ENCODE measurements at regions not wholly inside any gene's neighbourhood (a gene's known extent, or its start where the extent isn't known, plus 50 kb on each side); places are given as distances from the start of the nearest gene placed in this dataset.

- Mint-ChIP-seq H3K4me1 (ENCODE audit: low read depth) (no peaks in the 10 kb centered on the region), H3K9me3 (no peaks in the 10 kb centered on the region), H3K27ac (no peak overlapping the region), H3K36me3 (ENCODE audit: low read depth) (no peaks in the 10 kb centered on the region), H3K4me3 (no peak overlapping the region), H3K27me3 (ENCODE audit: low read depth) (peaks cover 3% of the 10 kb centered on the region)
- no peak for DNase-seq (ENCODE audit: low spot score)
Measured at GRCh38 chr20:39252035-39252434, 289.9 kb downstream of the DHX35 start.

DNA sequence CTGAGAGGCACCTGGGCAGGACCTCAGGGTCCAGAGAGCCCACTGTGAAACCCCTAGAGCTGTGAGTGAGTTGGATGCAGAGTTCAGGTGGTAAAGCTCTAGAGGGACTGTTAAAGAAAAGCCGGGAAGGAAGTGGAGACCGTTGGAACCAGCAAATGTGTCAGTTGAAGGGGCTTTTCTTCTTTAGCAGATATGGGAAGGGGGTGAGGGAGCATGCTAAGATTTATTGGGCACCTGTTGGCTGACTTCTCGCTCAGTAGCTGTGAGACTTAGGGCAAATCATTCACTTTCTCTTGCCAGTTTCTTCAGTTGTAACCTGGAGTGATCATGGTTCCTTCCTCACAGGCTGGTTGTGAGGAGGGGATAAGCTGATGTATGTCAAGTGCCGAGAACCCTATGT lies 287.7 kb downstream of the DHX35 start:
- Mint-ChIP-seq H3K27me3 (ENCODE audit: low read depth) (peaks cover 3% of the 10 kb centered on the region), H3K36me3 (ENCODE audit: low read depth) (no peaks in the 10 kb centered on the region), H3K4me3 (no peak overlapping the region), H3K27ac (no peak overlapping the region), H3K4me1 (ENCODE audit: low read depth) (peaks cover 10% of the 10 kb centered on the region), H3K9me3 (no peaks in the 10 kb centered on the region)
- no peak for DNase-seq (ENCODE audit: low spot score)

- Mint-ChIP-seq H3K9me3 (no peaks in the 10 kb centered on the region), H3K36me3 (ENCODE audit: low read depth) (no peaks in the 10 kb centered on the region), H3K4me3 (no peak overlapping the region), H3K27ac (no peak overlapping the region), H3K27me3 (ENCODE audit: low read depth) (peaks cover 3% of the 10 kb centered on the region), H3K4me1 (ENCODE audit: low read depth) (peaks cover 10% of the 10 kb centered on the region)
- no peak for DNase-seq (ENCODE audit: low spot score)
Measured at GRCh38 chr20:39248862-39249485, 286.8 kb downstream of the DHX35 start.

- Mint-ChIP-seq H3K4me1 (ENCODE audit: low read depth) (peaks cover 10% of the 10 kb centered on the region), H3K9me3 (no peaks in the 10 kb centered on the region), H3K36me3 (ENCODE audit: low read depth) (no peaks in the 10 kb centered on the region), H3K4me3 (no peak overlapping the region), H3K27ac (no peak overlapping the region), H3K27me3 (ENCODE audit: low read depth) (peaks cover 3% of the 10 kb centered on the region)
- DNase-seq (ENCODE audit: low spot score): no peak
Measured at GRCh38 chr20:39248171-39248861, 286.2 kb downstream of the DHX35 start.

DNA sequence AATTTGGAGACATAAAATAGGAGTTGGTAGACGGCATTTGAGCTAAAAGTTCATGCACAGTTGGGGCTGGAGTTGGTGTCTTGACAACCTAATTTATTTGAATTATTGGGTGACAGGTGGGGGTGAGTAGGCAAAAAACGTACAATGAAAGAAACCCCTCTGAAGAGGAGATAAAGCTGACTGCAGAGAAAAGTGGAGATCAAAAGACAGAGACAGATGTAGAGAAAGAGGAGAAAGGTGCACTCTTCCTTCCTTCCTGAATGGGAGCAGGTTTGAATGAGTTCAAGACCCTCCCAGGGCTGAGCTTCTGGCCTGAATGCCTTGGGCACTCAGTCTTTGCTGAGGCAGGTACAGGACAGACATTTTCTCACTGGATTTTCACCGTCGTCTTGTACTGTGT lies 284.3 kb downstream of the DHX35 start:
- no peaks in the 10 kb centered on the region for H3K36me3 Mint-ChIP-seq (ENCODE audit: low read depth)
- no peak overlapping the region for H3K27ac Mint-ChIP-seq
- peaks cover 3% of the 10 kb centered on the region for H3K27me3 Mint-ChIP-seq (ENCODE audit: low read depth)
- peaks cover 10% of the 10 kb centered on the region for H3K4me1 Mint-ChIP-seq (ENCODE audit: low read depth)
- no peak overlapping the region for H3K4me3 Mint-ChIP-seq
- no peak for DNase-seq (ENCODE audit: low spot score)
- H3K9me3 Mint-ChIP-seq: peaks cover 8% of the 10 kb centered on the region

DNA sequence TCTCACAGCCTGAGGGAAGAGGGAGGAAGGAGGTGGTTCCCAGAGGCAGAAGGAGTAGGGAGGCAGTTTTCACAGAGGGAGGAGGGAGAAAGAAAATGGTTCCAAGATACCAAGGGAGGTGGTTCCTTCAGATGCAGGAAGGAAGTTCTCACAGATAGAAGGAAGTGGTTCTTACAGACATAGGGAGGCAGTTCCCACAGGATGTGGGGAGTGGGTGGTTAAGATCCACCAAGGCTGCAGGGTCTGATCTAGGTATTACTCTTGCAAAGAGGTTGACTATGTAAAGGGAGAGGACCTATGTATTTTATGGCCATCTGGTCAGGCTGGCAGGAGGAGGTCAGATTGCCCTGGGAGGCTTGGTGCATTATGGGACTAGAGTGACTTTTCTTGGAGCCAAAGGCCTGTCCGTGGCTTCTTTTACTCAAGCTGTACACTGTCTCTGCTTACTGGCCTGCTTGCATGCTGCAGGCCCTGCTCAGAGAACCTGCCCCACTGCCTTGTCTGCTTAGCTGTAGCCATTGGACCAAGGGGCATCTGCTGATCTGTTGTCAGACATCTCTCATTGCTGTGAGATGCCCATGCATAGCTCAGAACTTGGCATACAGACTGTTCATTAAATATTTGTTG lies 283.7 kb downstream of the DHX35 start:
- H3K4me3 Mint-ChIP-seq: no peak overlapping the region
- no peaks in the 10 kb centered on the region for H3K36me3 Mint-ChIP-seq (ENCODE audit: low read depth)
- peaks cover 7% of the 10 kb centered on the region for H3K27me3 Mint-ChIP-seq (ENCODE audit: low read depth)
- peaks cover 12% of the 10 kb centered on the region for H3K9me3 Mint-ChIP-seq
- DNase-seq (ENCODE audit: low spot score): no peak
- H3K27ac Mint-ChIP-seq: no peak overlapping the region
- H3K4me1 Mint-ChIP-seq (ENCODE audit: low read depth): peaks cover 10% of the 10 kb centered on the region

GRCh38 chr20:39243962-39244361 lies 281.8 kb downstream of the DHX35 start:
- peaks cover 10% of the 10 kb centered on the region for H3K4me1 Mint-ChIP-seq (ENCODE audit: low read depth)
- no peak overlapping the region for H3K4me3 Mint-ChIP-seq
- no peak for DNase-seq (ENCODE audit: low spot score)
- peaks cover 4% of the 10 kb centered on the region for H3K27me3 Mint-ChIP-seq (ENCODE audit: low read depth)
- no peak overlapping the region for H3K27ac Mint-ChIP-seq
- H3K36me3 Mint-ChIP-seq (ENCODE audit: low read depth): no peaks in the 10 kb centered on the region
- H3K9me3 Mint-ChIP-seq: peaks cover 12% of the 10 kb centered on the region

DNA sequence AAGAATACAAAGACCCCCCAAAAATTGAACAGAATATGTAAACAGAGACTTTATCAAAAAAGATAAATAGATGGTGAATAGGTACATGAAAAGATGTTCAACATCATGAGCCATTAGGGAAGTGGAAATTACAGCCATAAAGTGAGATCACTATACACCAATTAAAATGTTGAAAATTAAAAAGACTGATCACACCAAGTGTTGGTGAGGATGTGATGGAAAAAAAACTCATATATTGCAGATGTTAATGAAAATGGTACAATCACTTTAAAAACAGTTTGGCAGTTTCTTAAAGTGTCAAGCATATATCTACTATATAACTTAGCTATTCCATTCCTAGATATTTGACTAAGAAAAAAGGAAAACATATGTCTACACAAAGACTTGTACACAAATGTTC lies 280.5 kb downstream of the DHX35 start:
- peaks cover 4% of the 10 kb centered on the region for H3K27me3 Mint-ChIP-seq (ENCODE audit: low read depth)
- H3K4me1 Mint-ChIP-seq (ENCODE audit: low read depth): peaks cover 10% of the 10 kb centered on the region
- H3K9me3 Mint-ChIP-seq: peaks cover 12% of the 10 kb centered on the region
- H3K4me3 Mint-ChIP-seq: no peak overlapping the region
- H3K36me3 Mint-ChIP-seq (ENCODE audit: low read depth): no peaks in the 10 kb centered on the region
- DNase-seq (ENCODE audit: low spot score): no peak
- H3K27ac Mint-ChIP-seq: no peak overlapping the region

DNA sequence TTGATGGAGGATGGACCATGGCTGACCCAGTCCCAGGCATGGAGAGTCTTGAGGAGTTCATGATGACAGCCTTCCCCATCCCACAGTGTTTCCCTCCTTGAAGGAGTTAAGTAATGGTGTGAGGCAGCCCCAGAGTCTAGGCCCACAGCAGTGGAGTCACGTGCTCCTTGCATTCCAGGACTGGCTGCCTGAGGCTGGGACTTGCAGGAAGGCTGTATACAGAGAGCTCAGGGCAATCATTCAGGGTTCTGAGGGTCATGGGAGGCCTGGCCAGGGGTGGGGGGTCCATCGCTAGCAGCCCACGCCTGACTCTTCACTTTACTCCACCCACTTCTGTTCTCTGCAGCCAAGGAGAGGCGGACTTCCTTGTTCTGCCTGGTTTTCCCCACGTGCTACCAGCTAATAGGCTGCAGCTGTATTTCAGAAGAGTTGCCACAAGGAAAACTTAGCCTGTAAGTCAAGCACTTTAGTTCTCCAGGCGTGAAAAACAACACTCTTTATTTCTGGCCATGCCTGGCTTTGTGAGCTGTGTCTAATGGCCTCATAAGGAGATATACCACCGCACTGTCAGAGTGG lies 272.5 kb downstream of the DHX35 start:
- no peak for DNase-seq (ENCODE audit: low spot score)
- no peak overlapping the region for H3K27ac Mint-ChIP-seq
- H3K4me3 Mint-ChIP-seq: no peak overlapping the region
- H3K27me3 Mint-ChIP-seq (ENCODE audit: low read depth): no peaks in the 10 kb centered on the region
- no peaks in the 10 kb centered on the region for H3K9me3 Mint-ChIP-seq
- H3K4me1 Mint-ChIP-seq (ENCODE audit: low read depth): no peaks in the 10 kb centered on the region
- no peaks in the 10 kb centered on the region for H3K36me3 Mint-ChIP-seq (ENCODE audit: low read depth)

- Mint-ChIP-seq H3K27ac (no peak overlapping the region), H3K36me3 (ENCODE audit: low read depth) (no peaks in the 10 kb centered on the region), H3K4me3 (no peak overlapping the region), H3K27me3 (ENCODE audit: low read depth) (no peaks in the 10 kb centered on the region), H3K9me3 (no peaks in the 10 kb centered on the region), H3K4me1 (ENCODE audit: low read depth) (no peaks in the 10 kb centered on the region)
- DNase-seq (ENCODE audit: low spot score): no peak
Measured at GRCh38 chr20:39233755-39234154, 271.6 kb downstream of the DHX35 start.

DNA sequence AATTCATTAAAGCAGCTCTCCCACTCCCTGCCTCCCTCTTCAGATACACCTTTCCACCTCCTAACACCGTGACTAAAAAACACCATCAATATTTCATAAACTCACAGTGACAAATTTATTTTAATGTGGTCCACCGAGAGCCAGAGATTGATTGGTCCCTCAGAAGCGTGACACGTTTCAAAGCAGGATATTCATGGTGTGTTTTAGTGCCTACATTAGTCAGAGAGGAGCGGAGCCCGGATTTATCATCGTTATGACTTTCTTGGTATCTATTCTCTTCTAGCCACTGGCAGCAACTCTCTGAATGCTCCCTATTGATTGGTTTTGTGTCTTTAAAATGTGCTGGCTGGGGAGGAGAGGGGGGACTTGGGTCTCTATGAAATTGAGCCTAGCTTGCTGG lies 265.3 kb downstream of the DHX35 start:
- Mint-ChIP-seq H3K27me3 (ENCODE audit: low read depth) (no peaks in the 10 kb centered on the region), H3K27ac (no peak overlapping the region), H3K9me3 (no peaks in the 10 kb centered on the region), H3K4me1 (ENCODE audit: low read depth) (no peaks in the 10 kb centered on the region), H3K36me3 (ENCODE audit: low read depth) (no peaks in the 10 kb centered on the region), H3K4me3 (no peak overlapping the region)
- DNase-seq (ENCODE audit: low spot score): no peak

GRCh38 chr20:39225978-39226377 lies 263.8 kb downstream of the DHX35 start:
- Mint-ChIP-seq H3K4me3 (no peak overlapping the region), H3K27ac (no peak overlapping the region), H3K27me3 (ENCODE audit: low read depth) (no peaks in the 10 kb centered on the region)

DNA sequence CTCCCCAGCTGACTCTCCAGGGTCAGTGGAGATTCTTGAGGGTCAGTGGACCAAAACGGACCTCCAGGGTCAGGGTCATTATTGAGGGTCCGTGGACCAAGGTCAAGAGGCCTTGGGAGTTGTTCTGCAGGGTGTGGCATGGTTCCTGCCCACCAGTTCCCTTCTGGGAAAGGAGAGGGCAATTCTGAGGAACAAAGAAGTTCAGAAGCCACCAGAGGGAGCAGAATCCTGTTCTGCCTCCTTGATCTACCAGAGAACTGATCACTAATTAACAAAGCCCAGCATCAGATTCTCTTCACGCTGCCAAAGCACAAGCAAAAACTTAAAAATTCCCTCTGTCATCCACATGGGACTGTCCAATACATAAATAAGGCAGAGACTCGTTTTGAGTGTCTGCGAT lies 263.4 kb downstream of the DHX35 start:
- H3K36me3 Mint-ChIP-seq (ENCODE audit: low read depth): no peaks in the 10 kb centered on the region
- H3K4me3 Mint-ChIP-seq: no peak overlapping the region
- no peaks in the 10 kb centered on the region for H3K4me1 Mint-ChIP-seq (ENCODE audit: low read depth)
- H3K27me3 Mint-ChIP-seq (ENCODE audit: low read depth): no peaks in the 10 kb centered on the region
- H3K27ac Mint-ChIP-seq: no peak overlapping the region
- no peaks in the 10 kb centered on the region for H3K9me3 Mint-ChIP-seq
- no peak for DNase-seq (ENCODE audit: low spot score)

More at GRCh38 chr20:39225978-39226377, 263.8 kb downstream of the DHX35 start:
- no peaks in the 10 kb centered on the region for H3K36me3 Mint-ChIP-seq (ENCODE audit: low read depth)
- no peaks in the 10 kb centered on the region for H3K9me3 Mint-ChIP-seq
- H3K4me1 Mint-ChIP-seq (ENCODE audit: low read depth): no peaks in the 10 kb centered on the region
- no peak for DNase-seq (ENCODE audit: low spot score)

GRCh38 chr20:39222101-39222500 lies 260.0 kb downstream of the DHX35 start:
- Mint-ChIP-seq H3K36me3 (ENCODE audit: low read depth) (no peaks in the 10 kb centered on the region), H3K27ac (no peak overlapping the region), H3K27me3 (ENCODE audit: low read depth) (no peaks in the 10 kb centered on the region), H3K4me3 (no peak overlapping the region), H3K4me1 (ENCODE audit: low read depth) (no peaks in the 10 kb centered on the region), H3K9me3 (no peaks in the 10 kb centered on the region)
- no peak for DNase-seq (ENCODE audit: low spot score)

All from T-helper 2 cell treated with Interferon-gamma antibody and Interleukin-4, amounts not matched to agents 5 μg/mL and 100 μg/mL, for 36 hours (primary cell).